HUES6 (cell line): ENCODE measurements at regions not wholly inside any gene's neighbourhood (a gene's known extent, or its start where the extent isn't known, plus 50 kb on each side); places are given as distances from the start of the nearest gene placed in this dataset.
"Not testable (repeated sequence)": the region's sequence is repeated elsewhere in the genome, so short reads cannot be mapped to it uniquely, and the experiment has no call there.

Experiments used
- H3K27ac ChIP-seq: 2 replicates; pipeline ENCODE4 v1.7.0; 2013; ENCODE audit warnings: low read depth, mild to moderate bottlenecking, low read length, inconsistent platforms
- H3K27me3 ChIP-seq: 2 replicates; pipeline ENCODE4 v1.6.1; 2013; ENCODE audit warnings: low read length; ENCODE audit not compliant: control insufficient read depth, insufficient read depth
- H3K36me3 ChIP-seq: 2 replicates; pipeline ENCODE4 v1.6.1; 2013; ENCODE audit warnings: low read length; ENCODE audit not compliant: control insufficient read depth, insufficient read depth
- H3K4me1 ChIP-seq: 2 replicates; pipeline ENCODE4 v1.6.1; 2013; ENCODE audit warnings: low read length; ENCODE audit not compliant: control insufficient read depth, insufficient read depth
- H3K4me3 ChIP-seq: 2 replicates; pipeline ENCODE4 v1.5.1; 2013; ENCODE audit warnings: low read depth, low read length
- H3K9ac ChIP-seq: one replicate; pipeline ENCODE4 v1.6.1; 2013; ENCODE audit warnings: mild to moderate bottlenecking, low read length
- H3K9me3 ChIP-seq: 2 replicates; pipeline ENCODE4 v1.6.1; 2013; ENCODE audit warnings: low read depth, low read length; ENCODE audit not compliant: control insufficient read depth, insufficient read depth

DNA sequence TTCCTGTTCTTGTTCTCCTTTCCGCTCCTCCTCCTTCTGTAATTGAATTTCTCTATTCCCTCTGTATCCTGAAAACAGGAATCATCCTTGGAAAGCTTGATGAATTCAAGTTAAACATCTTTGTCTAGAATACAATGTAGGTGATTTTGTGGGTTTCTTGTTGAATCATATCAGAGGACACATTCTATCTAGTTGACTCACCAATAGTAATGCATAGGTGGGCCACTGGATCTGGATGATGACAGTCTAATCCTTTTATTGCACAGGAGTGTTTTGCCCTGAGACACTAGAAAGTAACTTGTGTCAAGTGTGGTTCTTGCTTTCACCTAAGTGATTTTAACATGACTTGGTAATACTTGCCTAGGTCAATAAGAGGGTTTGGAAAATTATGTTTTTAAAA, 164.3 kb downstream of the RFPL4B start:
- Histone ChIP-seq H3K4me1 (no peaks in the 10 kb centered on the region), H3K36me3 (no peaks in the 10 kb centered on the region), H3K27ac (no peak overlapping the region), H3K9ac (no peak overlapping the region), H3K9me3 (peaks cover 5% of the 10 kb centered on the region; the same call in 1 of the 2 replicates), H3K4me3 (no peak overlapping the region), H3K27me3 (no peaks in the 10 kb centered on the region)

DNA sequence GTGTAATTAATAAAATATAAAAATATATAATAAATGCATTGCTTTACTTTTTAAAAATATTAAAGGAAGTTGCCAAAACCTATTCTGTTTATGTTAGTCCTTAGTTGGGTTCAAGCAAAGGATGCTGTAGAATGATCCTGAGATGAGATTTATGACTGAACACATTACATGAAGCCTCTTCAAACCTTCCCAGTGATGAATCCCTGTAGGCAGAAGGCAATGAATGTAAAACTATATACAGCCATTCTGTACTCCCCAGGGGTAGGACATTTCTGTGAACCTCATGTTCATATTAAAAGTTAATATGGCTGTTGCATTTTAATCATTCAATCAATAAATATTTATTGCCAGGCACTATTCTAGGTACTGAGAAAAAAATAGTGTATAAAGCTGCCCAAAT, 166.0 kb downstream of the RFPL4B start:
- H3K27me3 ChIP-seq: no peaks in the 10 kb centered on the region
- H3K4me1 ChIP-seq: no peaks in the 10 kb centered on the region
- no peak overlapping the region for H3K9ac ChIP-seq
- no peak overlapping the region for H3K27ac ChIP-seq
- H3K4me3 ChIP-seq: no peak overlapping the region
- H3K9me3 ChIP-seq: peaks cover 5% of the 10 kb centered on the region; the same call in 1 of the 2 replicates
- H3K36me3 ChIP-seq: no peaks in the 10 kb centered on the region

DNA sequence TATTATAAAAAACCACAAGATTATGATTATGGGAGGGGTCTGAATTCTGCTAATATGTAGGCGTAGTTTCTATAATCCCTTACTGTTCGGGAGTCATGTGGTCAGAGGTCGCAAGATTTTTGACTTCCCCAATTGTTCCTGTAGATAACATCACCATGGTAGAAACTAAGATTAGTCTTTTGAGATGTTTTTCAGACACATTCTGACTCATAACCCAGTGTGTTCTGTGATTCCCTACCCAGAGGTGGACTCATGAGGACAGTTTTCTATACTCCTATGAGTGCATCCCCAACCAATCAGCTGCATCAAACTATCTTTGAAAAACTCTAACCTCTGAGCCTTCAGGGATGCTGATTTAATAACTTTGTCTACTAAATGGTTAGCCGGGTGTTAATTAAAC, 175.5 kb downstream of the RFPL4B start:
- H3K9ac ChIP-seq: no peak overlapping the region
- H3K4me3 ChIP-seq: no peak overlapping the region
- H3K27ac ChIP-seq: no peak overlapping the region
- no peaks in the 10 kb centered on the region for H3K9me3 ChIP-seq
- H3K36me3 ChIP-seq: no peaks in the 10 kb centered on the region; the same call in 1 of the 2 replicates
- no peaks in the 10 kb centered on the region for H3K27me3 ChIP-seq
- H3K4me1 ChIP-seq: peaks cover 16% of the 10 kb centered on the region; the same call in 1 of the 2 replicates

DNA sequence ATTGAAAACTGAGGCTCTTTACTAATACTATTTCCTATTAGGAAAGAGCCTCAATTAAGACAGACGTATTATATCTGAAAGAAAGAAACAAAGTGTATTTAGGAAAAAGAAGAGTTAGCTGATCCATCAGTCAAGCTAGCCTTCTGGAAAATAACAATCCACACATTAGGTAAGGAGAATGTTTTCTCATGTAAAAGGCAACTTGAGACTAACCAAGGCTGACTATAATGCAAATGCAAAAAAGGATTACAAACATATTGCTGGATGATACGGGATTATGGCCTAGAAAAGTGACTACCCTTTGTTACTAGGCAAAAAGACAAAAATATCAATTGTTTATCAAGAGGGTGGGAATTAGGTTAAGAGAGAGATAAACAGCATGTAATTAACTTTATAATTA, 176.9 kb downstream of the RFPL4B start:
- Histone ChIP-seq H3K36me3 (no peaks in the 10 kb centered on the region; the same call in 1 of the 2 replicates), H3K4me1 (peaks cover 16% of the 10 kb centered on the region; the same call in 1 of the 2 replicates), H3K9me3 (0 out of 2 replicates have a peak, but pooled peaks cover 1% of the 10 kb centered on the region), H3K4me3 (no peak overlapping the region), H3K27ac (no peak overlapping the region), H3K9ac (no peak overlapping the region), H3K27me3 (no peaks in the 10 kb centered on the region)

DNA sequence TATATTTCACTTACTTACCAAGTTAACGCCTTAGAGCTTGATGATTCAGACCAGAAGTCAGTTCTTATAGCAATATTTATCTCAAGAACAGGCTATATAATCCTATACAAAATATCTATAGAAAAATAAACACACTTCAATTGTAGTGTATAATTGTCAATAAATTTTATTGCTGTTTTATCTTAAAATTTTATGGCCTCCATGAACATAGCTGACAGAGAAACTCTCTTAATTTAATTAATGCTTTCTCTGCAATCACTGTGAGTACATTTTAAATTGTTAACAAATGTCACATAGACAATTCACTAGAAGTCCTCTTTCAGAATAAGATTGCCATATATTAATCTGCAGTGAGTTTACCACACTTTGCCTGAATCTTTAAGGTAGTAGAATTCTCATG, 178.6 kb downstream of the RFPL4B start:
- H3K27ac ChIP-seq: no peak overlapping the region
- H3K4me1 ChIP-seq: peaks cover 16% of the 10 kb centered on the region; the same call in 1 of the 2 replicates
- H3K4me3 ChIP-seq: no peak overlapping the region
- no peaks in the 10 kb centered on the region; the same call in 1 of the 2 replicates for H3K36me3 ChIP-seq
- H3K9me3 ChIP-seq: 0 out of 2 replicates have a peak, but pooled peaks cover 8% of the 10 kb centered on the region
- H3K9ac ChIP-seq: no peak overlapping the region
- H3K27me3 ChIP-seq: no peaks in the 10 kb centered on the region

DNA sequence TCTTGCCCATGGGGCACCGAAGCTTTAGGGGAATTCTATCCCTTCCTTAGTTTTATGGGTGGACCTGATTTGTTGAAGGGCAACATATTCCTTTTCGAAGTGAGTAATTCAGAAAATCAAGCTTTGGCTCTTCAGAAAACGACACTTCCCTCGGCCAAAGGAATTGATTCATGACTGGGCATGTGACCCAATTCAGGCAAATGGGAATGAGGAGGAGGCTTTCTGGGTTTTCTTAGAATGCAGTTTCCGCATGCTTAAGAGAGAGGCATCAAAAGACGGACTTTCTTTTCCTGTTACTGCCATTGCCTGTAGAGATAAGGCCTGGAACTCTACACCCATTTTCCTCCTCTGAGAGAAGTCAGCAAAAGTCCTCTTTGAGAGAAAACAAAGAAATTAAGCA, 179.5 kb downstream of the RFPL4B start:
- Histone ChIP-seq H3K27me3 (no peaks in the 10 kb centered on the region), H3K36me3 (no peaks in the 10 kb centered on the region; the same call in 1 of the 2 replicates), H3K4me3 (no peak overlapping the region), H3K9me3 (0 out of 2 replicates have a peak, but pooled peaks cover 8% of the 10 kb centered on the region), H3K27ac (no peak overlapping the region), H3K9ac (no peak overlapping the region), H3K4me1 (peaks cover 16% of the 10 kb centered on the region; the same call in 1 of the 2 replicates)

DNA sequence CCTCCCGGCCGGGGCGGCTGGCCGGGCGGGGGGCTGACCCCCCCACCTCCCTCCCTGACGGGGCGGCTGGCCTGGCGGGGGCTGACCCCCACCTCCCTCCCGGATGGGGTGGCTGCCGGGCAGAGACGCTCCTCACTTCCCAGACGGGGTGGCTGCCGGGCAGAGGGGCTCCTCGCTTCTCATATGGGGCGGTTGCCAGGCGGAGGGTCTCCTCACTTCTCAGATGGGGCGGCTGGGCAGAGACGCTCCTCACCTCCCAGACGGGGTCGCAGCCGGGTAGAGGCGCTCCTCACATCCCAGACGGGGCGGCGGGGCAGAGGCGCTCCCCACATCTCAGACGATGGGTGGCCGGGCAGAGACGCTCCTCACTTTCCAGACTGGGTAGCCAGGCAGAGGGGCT, 181.2 kb downstream of the RFPL4B start:
- not testable (repeated sequence) for H3K4me3 ChIP-seq, H3K27me3 ChIP-seq, H3K36me3 ChIP-seq, H3K9me3 ChIP-seq, H3K9ac ChIP-seq, H3K27ac ChIP-seq
- H3K4me1 ChIP-seq: peaks cover 16% of the 10 kb centered on the region; the same call in 1 of the 2 replicates

DNA sequence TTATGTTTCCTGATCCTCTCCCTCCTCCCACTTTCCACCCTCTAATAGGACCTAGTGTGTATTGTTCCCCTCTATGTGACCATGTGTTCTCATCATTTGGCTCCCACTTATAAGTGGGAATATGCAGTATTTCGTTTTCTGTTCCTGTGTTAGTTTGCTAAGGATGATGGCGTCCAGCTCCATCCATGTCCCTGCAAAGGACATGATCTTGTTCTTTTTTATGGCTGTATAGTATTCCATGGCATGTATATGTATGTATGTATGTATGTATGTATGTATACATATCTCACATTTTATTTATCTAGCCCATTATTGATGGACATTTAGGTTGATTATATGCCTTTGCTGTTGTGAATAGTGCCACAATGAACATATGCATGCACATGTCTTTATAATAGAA, 188.7 kb downstream of the RFPL4B start:
- Histone ChIP-seq H3K9me3 (peaks cover 5% of the 10 kb centered on the region; the same call in 1 of the 2 replicates), H3K4me1 (no peaks in the 10 kb centered on the region), H3K4me3 (no peak overlapping the region), H3K36me3 (no peaks in the 10 kb centered on the region), H3K27me3 (no peaks in the 10 kb centered on the region), H3K27ac (no peak overlapping the region), H3K9ac (no peak overlapping the region)

DNA sequence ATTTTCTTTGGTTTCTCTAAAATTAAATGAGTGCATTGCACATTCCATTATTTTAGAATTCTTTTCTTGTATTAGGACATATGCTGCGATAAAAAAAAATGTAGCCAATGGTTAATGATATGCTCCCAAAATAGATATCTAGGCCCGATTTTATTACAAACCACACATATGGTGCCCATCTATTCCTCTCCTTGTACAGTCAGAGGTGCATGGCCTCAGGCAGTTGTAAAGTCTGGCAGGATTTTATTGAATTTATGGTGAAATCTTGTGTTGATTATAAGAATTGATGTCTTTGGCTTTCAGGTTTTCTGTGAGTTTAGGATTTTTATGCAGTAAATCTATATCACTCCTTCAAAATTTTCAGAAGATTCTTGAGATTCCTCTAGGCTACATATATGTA, 192.2 kb downstream of the RFPL4B start:
- H3K4me3 ChIP-seq: no peak overlapping the region
- no peaks in the 10 kb centered on the region for H3K27me3 ChIP-seq
- H3K4me1 ChIP-seq: no peaks in the 10 kb centered on the region
- H3K27ac ChIP-seq: no peak overlapping the region
- peaks cover 14% of the 10 kb centered on the region for H3K9me3 ChIP-seq
- H3K9ac ChIP-seq: no peak overlapping the region
- no peaks in the 10 kb centered on the region for H3K36me3 ChIP-seq

DNA sequence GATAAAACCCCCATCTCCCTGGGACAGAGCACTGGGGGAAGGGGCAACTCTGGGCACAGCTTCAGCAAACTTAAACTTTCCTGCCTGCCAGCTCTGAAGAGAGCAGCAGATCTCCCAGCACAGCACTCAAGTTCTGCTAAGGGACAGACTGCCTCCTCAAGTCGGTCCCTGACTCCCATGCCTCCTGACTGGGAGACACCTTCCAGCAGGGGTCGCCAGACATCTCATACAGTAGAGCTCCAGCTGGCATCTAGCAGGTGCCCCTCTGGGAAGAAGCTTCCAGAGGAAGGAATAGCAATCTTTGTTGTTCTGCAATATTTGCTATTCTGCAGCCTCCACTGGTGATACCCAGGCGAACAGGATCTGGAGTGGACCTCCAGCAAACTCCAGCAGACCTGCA, 194.7 kb downstream of the RFPL4B start:
- not testable (repeated sequence) for H3K36me3 ChIP-seq, H3K27me3 ChIP-seq, H3K9me3 ChIP-seq, H3K9ac ChIP-seq, H3K4me1 ChIP-seq, H3K4me3 ChIP-seq, H3K27ac ChIP-seq

DNA sequence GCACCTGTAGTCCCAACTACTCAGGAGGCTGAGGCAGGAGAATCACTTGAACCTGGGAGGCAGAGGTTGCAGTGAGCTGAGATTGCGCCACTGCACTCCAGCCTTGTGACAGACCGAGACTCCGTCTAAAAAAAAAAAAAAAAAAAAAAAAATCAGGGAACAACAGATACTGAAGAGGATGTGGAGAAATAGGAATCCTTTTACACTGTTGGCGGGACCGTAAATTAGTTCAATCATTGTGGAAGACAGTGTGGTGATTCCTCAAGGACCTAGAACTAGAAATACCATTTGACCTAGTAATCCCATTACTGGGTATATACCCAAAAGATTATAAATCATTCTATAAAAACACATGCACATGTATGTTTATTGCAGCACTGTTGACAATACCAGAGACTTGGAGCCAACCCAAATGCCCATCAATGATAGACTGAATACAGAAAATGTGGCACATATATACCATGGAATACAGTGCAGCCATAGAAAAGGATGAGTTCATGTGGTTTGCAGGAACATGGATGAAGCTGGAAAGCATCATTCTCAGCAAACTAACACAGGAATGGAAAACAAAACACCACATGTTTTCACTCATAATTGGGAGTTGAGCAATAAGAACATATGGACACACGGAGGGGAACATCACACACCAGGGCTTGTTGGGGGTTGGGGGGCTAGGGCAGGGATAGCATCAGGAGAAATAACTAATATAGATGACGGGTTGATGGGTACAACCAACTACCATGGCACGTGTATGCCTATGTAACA, 200.4 kb downstream of the RFPL4B start:
- H3K9me3 ChIP-seq, H3K4me3 ChIP-seq, H3K27me3 ChIP-seq, H3K4me1 ChIP-seq, H3K36me3 ChIP-seq, H3K27ac ChIP-seq, H3K9ac ChIP-seq: not testable (repeated sequence)
